ENCODE measurements at regions not wholly inside any gene's neighbourhood (a gene's known extent, or its start where the extent isn't known, plus 50 kb on each side); places are given as distances from the start of the nearest gene placed in this dataset.
A peak's percentile ranks its signal among the peaks of the same experiment; 100 is the strongest.
"Not testable (repeated sequence)": the region's sequence is repeated elsewhere in the genome, so short reads cannot be mapped to it uniquely, and the experiment has no call there.

- not testable (repeated sequence) for DNase-seq (ENCODE audit: low spot score)
These were observed 82.5 kb downstream of the POTEH start for GRCh38 chr22:15772337-15772736.

GRCh38 chr22:15775118-15775517 lies 85.3 kb downstream of the POTEH start:
- DNase-seq (ENCODE audit: low spot score), result not testable (repeated sequence)

GRCh38 chr22:15775670-15776669 lies 86.1 kb downstream of the POTEH start:
- DNase-seq (ENCODE audit: low spot score), result not testable (repeated sequence)

- not testable (repeated sequence) for DNase-seq (ENCODE audit: low spot score)
These were observed 86.9 kb downstream of the POTEH start for GRCh38 chr22:15776727-15777126.

- not testable (repeated sequence) for DNase-seq (ENCODE audit: low spot score)
These were observed 87.3 kb downstream of the POTEH start for GRCh38 chr22:15777150-15777549.

GRCh38 chr22:15777557-15777956 lies 87.7 kb downstream of the POTEH start:
- DNase-seq (ENCODE audit: low spot score), result not testable (repeated sequence)

GRCh38 chr22:15778366-15778765 lies 88.5 kb downstream of the POTEH start:
- not testable (repeated sequence) for DNase-seq (ENCODE audit: low spot score)

GRCh38 chr22:15781652-15782051 lies 91.8 kb downstream of the POTEH start:
- DNase-seq (ENCODE audit: low spot score), result not testable (repeated sequence)

GRCh38 chr22:15782933-15783332 lies 93.1 kb downstream of the POTEH start:
- not testable (repeated sequence) for DNase-seq (ENCODE audit: low spot score)

- not testable (repeated sequence) for DNase-seq (ENCODE audit: low spot score)
These were observed 94.7 kb downstream of the POTEH start for GRCh38 chr22:15784383-15785085.

- not testable (repeated sequence) for DNase-seq (ENCODE audit: low spot score)
These were observed 97.3 kb downstream of the POTEH start for GRCh38 chr22:15786942-15787733.

GRCh38 chr22:15791557-15791956 lies 101.7 kb downstream of the POTEH start:
- not testable (repeated sequence) for DNase-seq (ENCODE audit: low spot score)

GRCh38 chr22:15799935-15800334 lies 110.1 kb downstream of the POTEH start:
- DNase-seq (ENCODE audit: low spot score), result not testable (repeated sequence)

- DNase-seq (ENCODE audit: low spot score), result peak; percentile 4
These were observed 121.3 kb downstream of the POTEH start for GRCh38 chr22:15811141-15811540.

GRCh38 chr22:15815783-15816182 lies 126.0 kb downstream of the POTEH start:
- DNase-seq (ENCODE audit: low spot score), result not testable (repeated sequence)

- not testable (repeated sequence) for DNase-seq (ENCODE audit: low spot score)
These were observed 126.6 kb downstream of the POTEH start for GRCh38 chr22:15816470-15816869.

- DNase-seq (ENCODE audit: low spot score), result not testable (repeated sequence)
These were observed 127.4 kb downstream of the POTEH start for GRCh38 chr22:15817264-15817663.

- DNase-seq (ENCODE audit: low spot score), result not testable (repeated sequence)
These were observed 130.1 kb downstream of the POTEH start for GRCh38 chr22:15819886-15820285.

- not testable (repeated sequence) for DNase-seq (ENCODE audit: low spot score)
These were observed 131.3 kb downstream of the POTEH start for GRCh38 chr22:15821088-15821487.

- not testable (repeated sequence) for DNase-seq (ENCODE audit: low spot score)
These were observed 132.2 kb downstream of the POTEH start for GRCh38 chr22:15822001-15822400.

- not testable (repeated sequence) for DNase-seq (ENCODE audit: low spot score)
These were observed 133.4 kb downstream of the POTEH start for GRCh38 chr22:15823178-15823577.

- not testable (repeated sequence) for DNase-seq (ENCODE audit: low spot score)
These were observed 142.4 kb downstream of the POTEH start for GRCh38 chr22:15832235-15832634.
